HUDEP-2 (cell line): ENCODE measurements at regions not wholly inside any gene's neighbourhood (a gene's known extent, or its start where the extent isn't known, plus 50 kb on each side); places are given as distances from the start of the nearest gene placed in this dataset.
A peak's percentile ranks its signal among the peaks of the same experiment; 100 is the strongest.

Experiments
- DNase-seq, 76 experiments: peaks; one replicate each; lab custom pipeline; 2025; ENCODE audit not compliant: unreplicated experiment in 76 of 76; lab: John Stamatoyannopoulos, UW

DNA sequence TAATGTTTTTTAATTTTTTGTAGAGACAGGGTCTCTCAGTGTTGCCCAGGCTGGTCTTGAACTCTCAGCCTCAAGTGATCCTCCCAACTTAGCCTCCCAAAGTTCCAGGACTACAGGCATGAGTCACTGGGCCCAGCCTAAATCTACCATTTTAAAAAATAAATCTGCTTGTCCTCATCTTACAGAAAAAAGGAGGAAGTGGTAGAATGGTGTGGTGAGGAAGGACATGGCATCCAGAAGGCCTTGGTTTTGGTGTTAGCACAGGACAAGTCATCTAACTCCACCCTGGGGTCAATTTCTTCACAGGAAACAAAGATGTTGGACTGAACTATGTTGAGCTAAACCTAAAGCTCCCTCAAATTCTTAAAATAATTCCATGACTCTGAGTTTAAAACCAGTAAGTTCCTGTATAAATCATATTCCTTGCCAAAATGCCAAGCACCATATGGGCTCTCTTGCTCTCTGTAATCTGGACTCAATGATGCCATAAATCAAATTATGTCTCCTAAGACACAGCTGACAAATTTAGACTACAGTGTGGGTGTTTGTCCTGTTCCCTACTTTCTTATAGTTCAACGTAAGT lies 253.9 kb upstream of the NOCT start:
- DNase-seq: no peak

DNA sequence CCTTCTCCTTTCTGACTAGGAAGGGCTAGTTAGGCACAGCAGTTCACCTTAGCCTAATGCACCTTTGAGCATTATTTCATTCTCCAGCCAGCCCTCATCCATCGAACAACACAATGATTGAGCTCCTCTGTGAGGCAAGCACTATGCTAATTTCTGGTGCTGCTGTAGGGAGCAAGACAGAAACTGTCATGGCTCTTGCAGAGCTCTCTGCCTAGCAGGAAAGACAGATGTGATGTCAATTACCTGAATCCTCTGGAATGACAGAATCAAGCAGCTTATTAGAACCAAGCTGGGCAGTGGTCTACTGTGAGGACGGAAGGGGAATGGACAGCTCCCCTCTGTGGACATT lies 256.1 kb upstream of the NOCT start:
- no peak for DNase-seq

- no peak for DNase-seq
Observed at GRCh38 chr4:138758876-138759553, 256.6 kb upstream of the NOCT start.

GRCh38 chr4:138758196-138758595 lies 257.4 kb upstream of the NOCT start:
- no peak for DNase-seq

- DNase-seq: no peak
Observed at GRCh38 chr4:138757432-138757831, 258.1 kb upstream of the NOCT start.

- no peak for DNase-seq
Observed at GRCh38 chr4:138756519-138756918, 259.1 kb upstream of the NOCT start.

DNA sequence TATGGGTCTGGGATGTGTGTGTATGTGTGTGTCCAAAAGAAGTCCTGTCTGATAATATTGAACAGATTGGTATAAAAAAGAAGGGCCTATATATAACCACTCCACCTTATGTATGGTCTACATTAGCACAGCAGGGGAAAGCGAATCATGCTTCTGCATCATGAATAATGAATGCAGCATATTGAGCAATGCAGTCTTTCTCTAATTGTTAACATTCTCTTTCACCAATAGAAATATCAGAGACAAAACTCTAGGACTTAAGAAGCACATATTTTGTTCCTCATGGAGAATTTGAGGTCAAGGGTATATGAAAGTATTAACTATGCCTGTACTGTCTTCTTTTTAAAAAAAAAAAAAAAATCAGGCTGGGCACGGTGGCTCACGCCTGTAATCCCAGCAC lies 264.3 kb upstream of the NOCT start:
- no peak for DNase-seq

- no peak for DNase-seq
Observed at GRCh38 chr4:138749303-138749702, 266.3 kb upstream of the NOCT start.

DNA sequence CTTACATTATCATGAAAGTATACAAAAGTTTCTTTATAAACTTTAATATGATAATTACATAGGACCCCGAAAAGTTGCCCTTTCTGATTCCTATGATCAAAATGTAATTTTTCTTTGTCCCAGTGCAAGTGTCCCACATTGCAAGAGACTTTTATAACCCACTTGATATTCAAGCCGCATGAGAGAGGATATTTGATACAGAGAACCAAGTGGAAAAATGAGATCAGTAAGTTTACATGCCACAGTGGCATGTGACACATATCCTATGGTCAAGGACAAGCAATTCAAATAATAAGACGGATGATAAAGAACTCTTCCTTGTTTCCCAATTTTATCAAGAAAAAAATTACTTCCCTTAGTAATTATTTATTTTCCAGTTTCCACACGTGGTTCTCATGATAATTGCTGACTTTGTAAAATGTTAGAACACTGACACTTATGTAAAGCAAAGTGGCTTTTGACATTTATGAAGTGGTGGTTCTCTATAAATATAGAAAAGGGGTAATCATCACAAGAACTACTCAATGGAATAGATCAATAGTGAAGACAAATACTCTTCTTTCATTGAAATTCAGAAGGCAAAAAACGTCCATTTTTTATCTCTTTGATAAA lies 273.7 kb upstream of the NOCT start:
- no peak for DNase-seq

GRCh38 chr4:138740816-138741745 lies 274.5 kb upstream of the NOCT start:
- DNase-seq: no peak

DNA sequence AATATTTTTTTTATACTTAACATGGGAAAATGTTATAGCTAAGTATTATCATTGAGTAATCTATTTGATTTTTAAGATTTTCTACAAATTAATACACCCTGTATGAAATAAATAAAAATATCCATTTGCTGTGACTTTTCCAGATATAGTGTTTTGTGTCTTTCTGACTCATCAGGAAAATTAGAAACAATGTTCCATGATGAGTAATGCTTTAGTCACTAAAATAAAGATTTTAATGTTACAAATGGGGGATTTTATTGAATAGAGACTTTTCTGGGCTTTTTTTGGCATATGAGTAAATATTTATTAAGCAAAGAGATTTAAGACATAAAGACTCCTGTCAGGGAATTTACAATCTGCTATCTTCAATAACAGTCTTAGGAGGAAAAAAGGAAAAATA lies 279.2 kb upstream of the NOCT start:
- DNase-seq: no peak

DNA sequence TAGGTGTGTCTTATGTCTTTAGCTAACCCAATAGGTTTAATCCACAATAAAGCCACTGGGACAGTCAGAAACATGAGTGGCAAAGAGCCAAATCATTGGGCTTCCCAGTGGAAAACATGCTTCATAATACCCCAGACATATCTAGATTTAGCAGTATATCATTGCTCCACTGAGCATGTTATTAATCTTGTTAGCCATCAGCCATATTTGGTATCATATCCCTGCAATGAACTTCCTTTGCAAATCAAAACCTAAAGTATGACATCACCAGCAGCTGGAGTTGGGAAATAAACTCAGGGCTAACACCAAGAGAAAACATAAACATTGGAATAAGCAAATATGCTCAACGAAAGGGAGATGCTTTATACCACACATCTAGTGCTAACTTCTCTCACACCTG lies 280.8 kb upstream of the NOCT start:
- DNase-seq: no peak

- DNase-seq: no peak
Observed at GRCh38 chr4:138728566-138728965, 287.0 kb upstream of the NOCT start.

DNA sequence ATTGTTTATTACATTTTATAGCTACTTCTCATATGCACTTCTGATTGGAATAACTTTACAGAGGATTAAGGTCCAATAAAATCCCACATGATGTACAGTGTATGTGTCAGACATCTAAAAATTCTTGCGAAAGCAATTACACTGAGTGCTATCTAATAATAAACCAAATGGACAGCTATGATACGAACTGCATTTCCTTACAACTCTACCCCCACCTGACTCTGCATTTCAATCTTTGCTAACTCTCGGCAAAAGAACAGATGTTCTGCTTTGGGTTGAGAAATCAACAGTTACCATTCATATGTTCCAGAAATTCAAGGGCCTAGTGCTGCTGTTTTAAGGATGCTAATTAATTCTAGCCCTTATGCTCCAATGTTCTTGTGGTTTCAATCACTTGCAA lies 287.9 kb upstream of the NOCT start:
- no peak for DNase-seq

- no peak for DNase-seq
Observed at GRCh38 chr4:138724530-138724929, 291.1 kb upstream of the NOCT start.

DNA sequence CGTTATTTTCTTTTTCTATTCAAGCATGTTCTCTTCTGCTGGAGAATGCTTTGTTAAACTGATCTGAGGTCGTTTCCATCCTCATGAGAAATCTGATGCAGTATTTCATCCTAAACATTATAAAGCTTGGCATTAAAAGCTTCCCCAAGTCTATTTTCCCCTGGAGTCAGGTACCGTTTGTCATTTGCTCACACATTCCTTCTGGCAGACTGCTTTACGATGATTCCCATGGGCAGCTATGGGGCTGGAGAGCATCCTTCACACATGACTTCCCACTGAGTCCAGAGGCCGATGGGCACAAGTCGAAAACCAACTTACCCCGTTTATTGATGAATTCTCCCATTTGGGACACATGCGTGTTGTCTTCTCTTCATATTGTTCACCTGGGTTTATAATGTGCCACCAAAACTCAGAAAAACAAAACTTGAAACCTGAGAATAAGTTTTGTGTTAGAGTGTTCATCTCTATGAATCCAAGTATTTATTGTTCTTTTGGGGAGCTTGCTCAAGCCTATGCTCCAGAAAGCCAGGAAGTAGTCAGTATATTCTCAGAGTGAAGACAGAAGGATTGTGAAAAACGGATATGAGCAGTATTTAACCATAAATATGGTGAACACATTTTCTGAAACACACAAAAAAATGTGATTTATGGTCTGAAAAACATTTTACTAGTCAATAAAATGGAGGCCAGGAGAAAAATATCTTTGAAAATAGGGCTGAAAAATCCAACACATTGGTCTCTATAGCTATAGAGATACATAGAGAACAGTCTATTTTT lies 298.8 kb upstream of the NOCT start:
- no peak for DNase-seq

DNA sequence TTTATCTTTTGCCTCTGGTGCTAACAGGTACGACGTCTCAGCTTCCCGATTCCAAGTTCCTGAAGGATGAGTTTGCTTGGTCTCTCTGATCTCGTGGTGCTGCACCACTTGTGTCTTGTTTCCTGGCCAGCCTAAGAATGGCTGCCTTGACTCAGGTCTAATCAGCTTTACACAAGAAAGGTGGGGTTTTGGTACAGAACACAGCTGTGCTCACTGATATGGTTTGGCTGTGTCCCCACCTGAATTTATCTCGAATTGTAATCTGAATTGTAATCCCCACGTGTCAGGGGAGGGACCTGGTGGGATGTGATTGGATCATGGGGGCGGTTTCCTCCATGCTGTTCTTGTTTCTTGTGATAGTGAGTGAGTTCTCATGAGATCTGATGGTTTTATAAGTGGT lies 305.3 kb upstream of the NOCT start:
- peak in 8 of 76 experiments; percentile 1 to 49 (median 14) for DNase-seq

DNA sequence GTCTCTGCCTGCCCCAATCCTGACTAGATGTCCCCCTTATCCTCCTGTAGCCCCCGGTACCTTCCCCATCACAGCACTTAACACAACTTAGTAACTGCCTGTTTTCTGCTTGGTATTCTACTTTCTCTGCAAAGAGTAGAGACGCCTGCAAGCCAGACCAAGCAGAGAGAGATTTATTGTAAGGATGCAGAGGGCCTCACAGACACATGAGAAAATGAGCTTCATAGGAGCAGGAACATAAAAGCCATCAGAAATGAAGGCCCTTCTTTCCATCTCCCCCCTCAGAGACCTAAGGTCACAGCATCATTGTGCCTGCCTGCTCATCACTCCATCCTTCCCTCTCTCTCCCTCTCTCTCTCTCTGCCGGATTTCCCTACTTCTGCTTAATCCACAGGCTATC lies 305.7 kb upstream of the NOCT start:
- DNase-seq: no peak

DNA sequence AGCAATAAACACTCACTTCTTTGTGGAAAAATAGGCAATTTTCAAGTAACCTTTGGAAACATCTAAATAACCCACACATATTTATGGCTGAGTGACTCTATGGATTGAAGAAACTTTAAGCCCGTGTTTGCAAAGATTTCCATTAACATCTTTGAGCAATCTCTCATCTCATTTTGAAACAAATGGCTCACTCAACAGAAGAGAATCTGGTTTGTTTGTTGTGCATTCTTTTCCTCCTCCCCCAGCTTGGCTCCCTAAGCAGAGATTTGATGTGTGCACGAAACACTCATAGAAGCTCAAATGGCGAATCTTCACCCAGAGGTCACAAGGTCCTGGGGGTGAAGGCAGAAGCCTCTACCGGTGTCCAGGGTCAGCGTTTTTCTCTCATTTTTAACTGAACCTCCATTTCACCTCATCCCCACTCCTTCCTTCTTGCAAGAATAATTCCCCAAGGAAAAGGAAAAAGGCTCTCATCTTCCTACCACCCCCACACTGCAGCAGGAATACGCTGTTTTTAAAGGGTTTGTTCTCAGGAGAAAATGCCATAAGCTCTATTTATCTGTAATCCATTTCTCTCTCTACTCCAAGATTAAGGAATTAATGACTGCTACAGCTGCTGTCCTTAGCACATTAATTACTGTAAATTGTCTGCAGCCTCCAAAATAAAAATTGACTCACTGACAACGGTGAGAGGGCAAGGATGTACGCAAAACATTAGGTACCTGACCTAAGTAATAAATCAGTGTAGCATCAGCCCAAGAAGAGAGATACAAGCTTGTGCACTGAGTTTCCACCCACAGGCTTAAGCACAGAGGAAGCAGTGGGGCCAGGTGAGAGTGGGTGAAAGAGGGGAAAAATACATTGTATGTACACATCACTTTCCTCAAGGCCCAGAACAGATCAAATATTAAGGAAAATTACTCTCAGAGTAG lies 307.6 kb upstream of the NOCT start:
- no peak for DNase-seq

DNA sequence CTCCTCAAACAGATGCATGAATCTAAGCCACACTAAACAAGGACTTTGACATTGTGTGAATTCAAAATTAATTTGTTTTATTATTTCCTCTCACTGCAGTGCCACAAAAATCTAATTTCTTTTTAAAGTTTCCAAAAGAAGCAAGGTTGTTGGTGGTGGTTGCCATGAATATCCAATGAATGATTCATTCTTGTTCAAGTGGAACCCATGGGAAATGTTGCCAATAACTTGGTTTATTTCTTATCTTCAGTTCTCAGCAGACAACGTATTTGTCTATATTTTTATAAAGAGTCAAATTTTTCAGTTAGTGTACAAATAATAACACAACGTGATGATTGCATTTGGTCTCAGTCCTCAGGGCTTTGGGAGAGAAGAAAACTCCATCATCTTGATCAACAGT lies 309.4 kb upstream of the NOCT start:
- no peak for DNase-seq
